Adrenal gland (tissue), 5 donors: ENCODE measurements at regions not wholly inside any gene's neighbourhood (a gene's known extent, or its start where the extent isn't known, plus 50 kb on each side); places are given as distances from the start of the nearest gene placed in this dataset.

Experiments
- CTCF ChIP-seq, 6 experiments: fragments of 450-650 bp in 4 of 6; fragments of 200-600 bp in 2 of 6; sonication (generic) in 1 of 6; IDR thresholded peaks; 1 replicate in 5 of 6; 2 replicates in 1 of 6; pipeline versions ENCODE4 v1.5.1 to v1.8.0; 2016 to 2021; ENCODE audit warnings: antibody characterized with exemption in 6 of 6, mild to moderate bottlenecking in 2 of 6, moderate library complexity in 1 of 6
- POLR2A ChIP-seq, 2 donors: fragments of 450-650 bp; IDR thresholded peaks; one replicate each; pipeline ENCODE4 v1.6.1; 2017; ENCODE audit warnings: antibody characterized with exemption in 2 of 2, mild to moderate bottlenecking in 2 of 2, moderate library complexity in 1 of 2
- donor health status: DM: no; HTN: no; CAD: no.

GRCh38 chr3:106294121-106294520, 425.3 kb upstream of the CBLB start:
- TF ChIP-seq CTCF (IDR thresholded peaks at IDR 0.05) (no peak), POLR2A (IDR thresholded peaks at IDR 0.05) (no peak)
